ENCODE measurements at regions not wholly inside any gene's neighbourhood (a gene's known extent, or its start where the extent isn't known, plus 50 kb on each side); places are given as distances from the start of the nearest gene placed in this dataset.

- Histone ChIP-seq H3K9me3 (no peaks in the 10 kb centered on the region), H3K36me3 (no peaks in the 10 kb centered on the region), H3K27ac (no peak overlapping the region), H3K27me3 (no peaks in the 10 kb centered on the region), H3K4me1 (no peaks in the 10 kb centered on the region), H3K4me3 (no peak overlapping the region)
- in situ Hi-C loops (cut with MboI; ENCODE audit: low pct_ligation_motif_present in 1 of 4, low pct_unique_long_range_greater_than_20kb in 1 of 4, low sequenced_read_pairs in 3 of 4) (no loop called here), intact Hi-C loops (cut with DNase I; ENCODE audit: low total_unique reads) (no loop called here)
- no peak for DNase-seq
- WGBS, 2 donors (ENCODE audit: low coverage in 1 of 2) = 36 to 57% methylated on average over 1 of the region's 1 CpG
- TF ChIP-seq POLR2A (IDR thresholded peaks at IDR 0.05) = no peak
- no peak for TF ChIP-seq POLR2AphosphoS5 (IDR thresholded peaks at IDR 0.05)
- no peak for TF ChIP-seq EP300 (IDR thresholded peaks at IDR 0.05; ENCODE audit: low read depth)
- TF ChIP-seq CTCF (IDR thresholded peaks at IDR 0.05) = no peak
These were observed 121.8 kb downstream of the INHBA start for GRCh38 chr7:41581041-41581440.

- WGBS, 2 donors (ENCODE audit: low coverage in 1 of 2) = 60 to 73% methylated on average over 3 of the region's 3 CpGs
- H3K27me3 ChIP-seq = no peaks in the 10 kb centered on the region
- TF ChIP-seq CTCF (IDR thresholded peaks at IDR 0.05) (no peak), EP300 (IDR thresholded peaks at IDR 0.05; ENCODE audit: low read depth) (no peak), POLR2A (IDR thresholded peaks at IDR 0.05) (no peak), POLR2AphosphoS5 (IDR thresholded peaks at IDR 0.05) (no peak)
- no peak overlapping the region for H3K4me3 ChIP-seq
- in situ Hi-C loops (cut with MboI; ENCODE audit: low pct_ligation_motif_present in 1 of 4, low pct_unique_long_range_greater_than_20kb in 1 of 4, low sequenced_read_pairs in 3 of 4) (no loop called here), intact Hi-C loops (cut with DNase I; ENCODE audit: low total_unique reads) (no loop called here)
- H3K27ac ChIP-seq = no peak overlapping the region
- no peak for DNase-seq
- H3K9me3 ChIP-seq = no peaks in the 10 kb centered on the region
- no peaks in the 10 kb centered on the region for H3K4me1 ChIP-seq
- H3K36me3 ChIP-seq = no peaks in the 10 kb centered on the region
These were observed 122.6 kb downstream of the INHBA start for GRCh38 chr7:41579961-41580935.

GRCh38 chr7:41578700-41579099, 124.2 kb downstream of the INHBA start:
- intact Hi-C loops (cut with DNase I; ENCODE audit: low total_unique reads) = no loop called here
- TF ChIP-seq POLR2AphosphoS5 (IDR thresholded peaks at IDR 0.05) (no peak), CTCF (IDR thresholded peaks at IDR 0.05) (no peak), POLR2A (IDR thresholded peaks at IDR 0.05) (no peak), EP300 (IDR thresholded peaks at IDR 0.05; ENCODE audit: low read depth) (no peak)

GRCh38 chr7:41576166-41576565, 126.7 kb downstream of the INHBA start:
- no peaks in the 10 kb centered on the region for H3K9me3 ChIP-seq
- intact Hi-C loops (cut with DNase I; ENCODE audit: low total_unique reads) = no loop called here
- TF ChIP-seq POLR2AphosphoS5 (IDR thresholded peaks at IDR 0.05) = no peak
- no peak for TF ChIP-seq CTCF (IDR thresholded peaks at IDR 0.05)
- no peak for TF ChIP-seq POLR2A (IDR thresholded peaks at IDR 0.05)
- no peak for TF ChIP-seq EP300 (IDR thresholded peaks at IDR 0.05; ENCODE audit: low read depth)
- no peaks in the 10 kb centered on the region for H3K4me1 ChIP-seq
- no peak for DNase-seq
- WGBS, 2 donors (ENCODE audit: low coverage in 1 of 2) = 84 to 91% methylated on average over 3 of the region's 3 CpGs
- no peak overlapping the region for H3K27ac ChIP-seq
- H3K36me3 ChIP-seq = no peaks in the 10 kb centered on the region
- no peaks in the 10 kb centered on the region for H3K27me3 ChIP-seq
- in situ Hi-C loops (cut with MboI; ENCODE audit: low pct_ligation_motif_present in 1 of 4, low pct_unique_long_range_greater_than_20kb in 1 of 4, low sequenced_read_pairs in 3 of 4) = no loop called here
- H3K4me3 ChIP-seq = no peak overlapping the region

More at GRCh38 chr7:41578700-41579099, 124.2 kb downstream of the INHBA start:
- in situ Hi-C loops (cut with MboI; ENCODE audit: low pct_ligation_motif_present in 1 of 4, low pct_unique_long_range_greater_than_20kb in 1 of 4, low sequenced_read_pairs in 3 of 4) = no loop called here
- H3K27me3 ChIP-seq = no peaks in the 10 kb centered on the region
- no peaks in the 10 kb centered on the region for H3K36me3 ChIP-seq
- H3K4me3 ChIP-seq = no peak overlapping the region
- DNase-seq = no peak
- no peaks in the 10 kb centered on the region for H3K4me1 ChIP-seq
- no peaks in the 10 kb centered on the region for H3K9me3 ChIP-seq
- no peak overlapping the region for H3K27ac ChIP-seq
- 78% methylated on average over 1 of the region's 1 CpG; no CpG with 5 or more reads in 1 of the 2 donors for WGBS, 2 donors (ENCODE audit: low coverage in 1 of 2)
